A549 (cell line): ENCODE measurements at regions not wholly inside any gene's neighbourhood (a gene's known extent, or its start where the extent isn't known, plus 50 kb on each side); places are given as distances from the start of the nearest gene placed in this dataset.

ENCODE experiments used
- BHLHE40 ChIP-seq: IDR thresholded peaks from 2 replicates; pipeline ENCODE4 v1.6.1; 2012; ENCODE audit warnings: low read depth, low read length, inconsistent platforms
- CHD2 ChIP-seq: fragments of 150-350 bp; IDR thresholded peaks from 2 replicates; pipeline ENCODE4 v1.6.1; 2014; ENCODE audit warnings: low read length; ENCODE audit not compliant: partially characterized antibody
- CTCF ChIP-seq: fragments of >200 bp; sonication (Bioruptor Twin); formaldehyde crosslinking; IDR thresholded peaks from 3 replicates; pipeline ENCODE4 v1.5.1; 2016
- ESRRA ChIP-seq: fragments of 150-350 bp; IDR thresholded peaks from 2 replicates; pipeline ENCODE4 v1.6.1; 2014; ENCODE audit warnings: mild to moderate bottlenecking, low read length, borderline replicate concordance
- JUNB ChIP-seq: fragments of >200 bp; sonication (Bioruptor Twin); formaldehyde crosslinking; IDR thresholded peaks from 2 replicates; pipeline ENCODE4 v1.6.1; 2016
- MAFK ChIP-seq: fragments of 450-650 bp; IDR thresholded peaks from 2 replicates; pipeline ENCODE4 v1.6.1; 2014; ENCODE audit not compliant: partially characterized antibody
- MYC ChIP-seq: IDR thresholded peaks from 2 replicates; pipeline ENCODE4 v1.6.1; 2012; ENCODE audit warnings: mild to moderate bottlenecking, inconsistent platforms, low read length, improper control_type of control experiment, borderline replicate concordance
- PBX3 ChIP-seq: IDR thresholded peaks from 2 replicates; pipeline ENCODE4 v1.6.1; 2012
- POLR2A ChIP-seq: IDR thresholded peaks from 2 replicates; pipeline ENCODE4 v1.6.1; 2012; ENCODE audit warnings: mild to moderate bottlenecking, low read length
- RAD21 ChIP-seq, 2 experiments: fragments of >200 bp in 1 of 2; sonication (Bioruptor Twin) in 1 of 2; formaldehyde crosslinking in 1 of 2; IDR thresholded peaks in 1 of 2; conservative IDR thresholded peaks in 1 of 2; 2 replicates in 1 of 2; 3 replicates in 1 of 2; pipeline ENCODE4 v1.6.1; 2012 to 2018; ENCODE audit warnings: inconsistent platforms in 1 of 2
- RCOR1 ChIP-seq: fragments of 150-350 bp; IDR thresholded peaks from 2 replicates; pipeline ENCODE4 v1.6.1; 2014; ENCODE audit warnings: antibody characterized with exemption, low read length, low read depth
- SMC3 ChIP-seq: fragments of >200 bp; sonication (Bioruptor Twin); formaldehyde crosslinking; IDR thresholded peaks from 3 replicates; pipeline ENCODE4 v1.6.1; 2018; ENCODE audit warnings: inconsistent platforms
- TF ChIP-seq, protein P1 (sequence below): fragments of 450-650 bp; IDR thresholded peaks from 2 replicates; pipeline ENCODE4 v1.6.1; 2014; ENCODE audit warnings: antibody characterized with exemption

GRCh38 chr3:34919025-34919424, 720.3 kb upstream of the ARPP21 start:
- TF ChIP-seq RAD21 (conservative IDR thresholded peaks at IDR 0.05 in 1 of 2, IDR thresholded peaks at IDR 0.05 in 1 of 2) (no peak), CTCF (no peak), MAFK (no peak), MYC (no peak), PBX3 (no peak), POLR2A (no peak), JUNB (no peak), CHD2 (no peak), ESRRA (no peak), RCOR1 (no peak), SMC3 (no peak), BHLHE40 (no peak)
- TF ChIP-seq, protein P1, sequence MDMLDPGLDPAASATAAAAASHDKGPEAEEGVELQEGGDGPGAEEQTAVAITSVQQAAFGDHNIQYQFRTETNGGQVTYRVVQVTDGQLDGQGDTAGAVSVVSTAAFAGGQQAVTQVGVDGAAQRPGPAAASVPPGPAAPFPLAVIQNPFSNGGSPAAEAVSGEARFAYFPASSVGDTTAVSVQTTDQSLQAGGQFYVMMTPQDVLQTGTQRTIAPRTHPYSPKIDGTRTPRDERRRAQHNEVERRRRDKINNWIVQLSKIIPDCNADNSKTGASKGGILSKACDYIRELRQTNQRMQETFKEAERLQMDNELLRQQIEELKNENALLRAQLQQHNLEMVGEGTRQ, result no peak
